SK-N-MC (cell line): ENCODE measurements at regions not wholly inside any gene's neighbourhood (a gene's known extent, or its start where the extent isn't known, plus 50 kb on each side); places are given as distances from the start of the nearest gene placed in this dataset.

Experiments used
- EZH2 ChIP-seq: fragments of 200-600 bp; sonication (generic); IDR thresholded peaks from one replicate; pipeline ENCODE4 v1.6.1; 2017; ENCODE audit warnings: antibody characterized with exemption
- POLR2AphosphoS5 ChIP-seq: IDR thresholded peaks from 2 replicates; pipeline ENCODE4 v1.6.1; 2012; ENCODE audit warnings: mild to moderate bottlenecking, low read depth, low read length, borderline replicate concordance

DNA sequence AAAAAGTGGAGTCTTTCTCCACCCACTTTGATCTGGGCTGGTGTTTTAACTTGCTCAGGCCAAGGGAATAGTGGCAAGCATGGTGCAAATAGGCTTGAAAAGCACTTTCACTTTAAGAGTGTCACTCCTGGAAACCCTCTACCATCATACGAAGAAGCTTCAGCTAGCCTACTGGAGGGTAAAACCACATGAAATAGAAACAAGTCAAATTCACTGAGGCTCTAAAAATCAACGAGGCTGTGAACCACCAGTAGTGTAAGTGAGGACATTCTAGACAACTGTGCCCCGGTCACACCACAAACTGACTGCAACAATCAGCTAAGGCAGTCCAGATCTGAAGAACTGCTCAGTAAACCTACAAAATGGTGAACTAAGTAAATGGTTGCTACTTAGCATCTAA is 2366.3 kb upstream of the C9orf72 start:
- TF ChIP-seq EZH2, result no peak
- TF ChIP-seq POLR2AphosphoS5, result no peak
